DMS153 treated with DMSO at 0.1 percent for 48 hours (cell line): ENCODE measurements at regions not wholly inside any gene's neighbourhood (a gene's known extent, or its start where the extent isn't known, plus 50 kb on each side); places are given as distances from the start of the nearest gene placed in this dataset.
"Not testable (repeated sequence)": the region's sequence is repeated elsewhere in the genome, so short reads cannot be mapped to it uniquely, and the experiment has no call there.

Source experiments
- DNase-seq: peaks from one replicate; lab custom pipeline; 2025; ENCODE audit not compliant: unreplicated experiment; lab: John Stamatoyannopoulos, UW

- no peak for DNase-seq
Observed at GRCh38 chr9:89695441-89695891, 90.7 kb downstream of the GADD45G start.

GRCh38 chr9:89695979-89696378, 91.2 kb downstream of the GADD45G start:
- not testable (repeated sequence) for DNase-seq

GRCh38 chr9:89696780-89697179, 92.0 kb downstream of the GADD45G start:
- no peak for DNase-seq

- no peak for DNase-seq
Observed at GRCh38 chr9:89697553-89697952, 92.7 kb downstream of the GADD45G start.

- no peak for DNase-seq
Observed at GRCh38 chr9:89698411-89699005, 93.7 kb downstream of the GADD45G start.

GRCh38 chr9:89699646-89700045, 94.8 kb downstream of the GADD45G start:
- no peak for DNase-seq

- no peak for DNase-seq
Observed at GRCh38 chr9:89701221-89701798, 96.5 kb downstream of the GADD45G start.

GRCh38 chr9:89702401-89702800, 97.6 kb downstream of the GADD45G start:
- DNase-seq = no peak

GRCh38 chr9:89705651-89706050, 100.8 kb downstream of the GADD45G start:
- DNase-seq = no peak

GRCh38 chr9:89706086-89706485, 101.3 kb downstream of the GADD45G start:
- no peak for DNase-seq

GRCh38 chr9:89706731-89707191, 101.9 kb downstream of the GADD45G start:
- no peak for DNase-seq

GRCh38 chr9:89710697-89711096, 105.9 kb downstream of the GADD45G start:
- no peak for DNase-seq

GRCh38 chr9:89711866-89712265, 107.1 kb downstream of the GADD45G start:
- no peak for DNase-seq

- DNase-seq = no peak
Observed at GRCh38 chr9:89712283-89712682, 107.5 kb downstream of the GADD45G start.

GRCh38 chr9:89714321-89714720, 109.5 kb downstream of the GADD45G start:
- no peak for DNase-seq

GRCh38 chr9:89715318-89715858, 110.6 kb downstream of the GADD45G start:
- DNase-seq = no peak

- no peak for DNase-seq
Observed at GRCh38 chr9:89715881-89716280, 111.1 kb downstream of the GADD45G start.

GRCh38 chr9:89716559-89716958, 111.7 kb downstream of the GADD45G start:
- no peak for DNase-seq

GRCh38 chr9:89718176-89718575, 113.4 kb downstream of the GADD45G start:
- no peak for DNase-seq

- DNase-seq = no peak
Observed at GRCh38 chr9:89718651-89719050, 113.8 kb downstream of the GADD45G start.

GRCh38 chr9:89719202-89719601, 114.4 kb downstream of the GADD45G start:
- no peak for DNase-seq

GRCh38 chr9:89720696-89721175, 115.9 kb downstream of the GADD45G start:
- no peak for DNase-seq
